Uterus (tissue), 3 donors: ENCODE measurements at regions not wholly inside any gene's neighbourhood (a gene's known extent, or its start where the extent isn't known, plus 50 kb on each side); places are given as distances from the start of the nearest gene placed in this dataset.
"Not testable (repeated sequence)": the region's sequence is repeated elsewhere in the genome, so short reads cannot be mapped to it uniquely, and the experiment has no call there.

ENCODE experiments used
- DNase-seq, 2 donors: peaks; one replicate each; pipeline ENCODE4 v3.0.0-alpha.2; 2019 to 2020
- H3K27ac ChIP-seq, 2 donors: fragments of 200-600 bp; sonication (generic); 1 replicate in 1 of 2; 2 replicates in 1 of 2; pipeline ENCODE4 v1.5.1; 2016 to 2018
- H3K27me3 ChIP-seq, 2 donors: fragments of 200-600 bp; sonication (generic); one replicate each; pipeline ENCODE4 v1.5.1; 2018 to 2019; ENCODE audit warnings: control low read depth in 1 of 2
- H3K36me3 ChIP-seq, 2 donors: fragments of 200-600 bp; sonication (generic); one replicate each; pipeline ENCODE4 v1.5.1; 2019; ENCODE audit warnings: control low read depth in 1 of 2
- H3K4me1 ChIP-seq, 2 donors: fragments of 200-600 bp; sonication (generic); one replicate each; pipeline ENCODE4 v1.5.1; 2018 to 2019; ENCODE audit warnings: control low read depth in 1 of 2
- H3K4me3 ChIP-seq, 2 donors: fragments of 200-600 bp; sonication (generic); 1 replicate in 1 of 2; 2 replicates in 1 of 2; pipeline ENCODE4 v1.5.1; 2018 to 2019; ENCODE audit warnings: mild to moderate bottlenecking in 1 of 2
- H3K9me3 ChIP-seq, 2 donors: fragments of 200-600 bp; sonication (generic); one replicate each; pipeline ENCODE4 v1.5.1; 2019; ENCODE audit warnings: control low read depth in 1 of 2
- CTCF ChIP-seq, 4 experiments: fragments of 200-600 bp in 2 of 4; fragments of 450-650 bp in 2 of 4; sonication (generic) in 2 of 4; IDR thresholded peaks; one replicate each; pipeline ENCODE4 v1.5.1; 2016 to 2019; ENCODE audit warnings: antibody characterized with exemption in 4 of 4, mild to moderate bottlenecking in 2 of 4, moderate library complexity in 1 of 4
- POLR2A ChIP-seq, 2 donors: fragments of 450-650 bp; IDR thresholded peaks; one replicate each; pipeline ENCODE4 v1.6.1; 2016; ENCODE audit warnings: antibody characterized with exemption in 2 of 2, mild to moderate bottlenecking in 1 of 2, moderate library complexity in 1 of 2
- intact Hi-C: fragments of 100-400 bp; cut with DNase I; formaldehyde crosslinking; loops from one replicate; pipeline ENCODE4 v1.15.1; 2023; ENCODE audit warnings: low total_unique reads
- donor health status: DM: yes; HTN: yes; CAD: no.

GRCh38 chr5:167294882-167295680 lies 996.4 kb upstream of the WWC1 start:
- no peaks in the 10 kb centered on the region for H3K9me3 ChIP-seq
- TF ChIP-seq POLR2A (IDR thresholded peaks at IDR 0.05): no peak
- no peak for TF ChIP-seq CTCF (IDR thresholded peaks at IDR 0.05)
- H3K4me3 ChIP-seq: no peak overlapping the region
- no peak for DNase-seq
- no peaks in the 10 kb centered on the region for H3K27me3 ChIP-seq
- intact Hi-C loops: no loop called here
- no peak overlapping the region for H3K27ac ChIP-seq
- no peaks in the 10 kb centered on the region for H3K4me1 ChIP-seq
- no peaks in the 10 kb centered on the region for H3K36me3 ChIP-seq

GRCh38 chr5:167295681-167296005 lies 995.8 kb upstream of the WWC1 start:
- Histone ChIP-seq H3K27ac (no peak overlapping the region), H3K9me3 (no peaks in the 10 kb centered on the region), H3K36me3 (no peaks in the 10 kb centered on the region), H3K4me3 (no peak overlapping the region), H3K4me1 (no peaks in the 10 kb centered on the region), H3K27me3 (no peaks in the 10 kb centered on the region)
- TF ChIP-seq POLR2A (IDR thresholded peaks at IDR 0.05) (no peak), CTCF (IDR thresholded peaks at IDR 0.05) (no peak)
- intact Hi-C loops: no loop called here
- no peak for DNase-seq

GRCh38 chr5:167296066-167296465 lies 995.4 kb upstream of the WWC1 start:
- Histone ChIP-seq H3K27ac (no peak overlapping the region), H3K9me3 (no peaks in the 10 kb centered on the region), H3K36me3 (no peaks in the 10 kb centered on the region), H3K27me3 (no peaks in the 10 kb centered on the region), H3K4me3 (no peak overlapping the region), H3K4me1 (no peaks in the 10 kb centered on the region)
- DNase-seq: no peak
- intact Hi-C loops: no loop called here
- no peak for TF ChIP-seq POLR2A (IDR thresholded peaks at IDR 0.05)
- TF ChIP-seq CTCF (IDR thresholded peaks at IDR 0.05): no peak

- no peak for DNase-seq
Observed at GRCh38 chr5:167296661-167297060, 994.8 kb upstream of the WWC1 start.

GRCh38 chr5:167299861-167300260 lies 991.6 kb upstream of the WWC1 start:
- H3K27ac ChIP-seq, H3K9me3 ChIP-seq: not testable (repeated sequence)

More at GRCh38 chr5:167296661-167297060, 994.8 kb upstream of the WWC1 start:
- H3K27me3 ChIP-seq: no peaks in the 10 kb centered on the region
- no peaks in the 10 kb centered on the region for H3K36me3 ChIP-seq
- H3K27ac ChIP-seq: no peak overlapping the region
- intact Hi-C loops: no loop called here
- H3K4me1 ChIP-seq: no peaks in the 10 kb centered on the region
- H3K9me3 ChIP-seq: no peaks in the 10 kb centered on the region
- no peak for TF ChIP-seq POLR2A (IDR thresholded peaks at IDR 0.05)
- no peak for TF ChIP-seq CTCF (IDR thresholded peaks at IDR 0.05)
- no peak overlapping the region for H3K4me3 ChIP-seq

GRCh38 chr5:167303582-167303981 lies 987.9 kb upstream of the WWC1 start:
- DNase-seq: no peak
- intact Hi-C loops: no loop called here
- no peak for TF ChIP-seq POLR2A (IDR thresholded peaks at IDR 0.05)
- no peak for TF ChIP-seq CTCF (IDR thresholded peaks at IDR 0.05)

More at GRCh38 chr5:167299861-167300260, 991.6 kb upstream of the WWC1 start:
- H3K36me3 ChIP-seq, DNase-seq, H3K4me1 ChIP-seq, intact Hi-C loops, H3K27me3 ChIP-seq, H3K4me3 ChIP-seq: not testable (repeated sequence)

More at GRCh38 chr5:167303582-167303981, 987.9 kb upstream of the WWC1 start:
- Histone ChIP-seq H3K4me3 (no peak overlapping the region), H3K4me1 (no peaks in the 10 kb centered on the region), H3K36me3 (no peaks in the 10 kb centered on the region), H3K9me3 (no peaks in the 10 kb centered on the region), H3K27me3 (no peaks in the 10 kb centered on the region), H3K27ac (no peak overlapping the region)
